ENCODE measurements at regions not wholly inside any gene's neighbourhood (a gene's known extent, or its start where the extent isn't known, plus 50 kb on each side); places are given as distances from the start of the nearest gene placed in this dataset.

- TF ChIP-seq CTCF (IDR thresholded peaks at IDR 0.05; ENCODE audit: borderline replicate concordance, extremely low read depth, low read length, poor library complexity, severe bottlenecking) (no peak), EZH2 (IDR thresholded peaks at IDR 0.05; ENCODE audit: borderline replicate concordance, low read depth, low read length, severe bottlenecking) (no peak)
Observed at GRCh38 chr2:105519516-105519915, 120.7 kb upstream of the FHL2 start.
